GM19328 (cell line): ENCODE measurements at regions not wholly inside any gene's neighbourhood (a gene's known extent, or its start where the extent isn't known, plus 50 kb on each side); places are given as distances from the start of the nearest gene placed in this dataset.
"Not testable (repeated sequence)": the region's sequence is repeated elsewhere in the genome, so short reads cannot be mapped to it uniquely, and the experiment has no call there.

ENCODE experiments used
- ATAC-seq: cut with Tn5 transposase; IDR thresholded peaks from one replicate; pipeline ENCODE4 v1.9.1; 2021; ENCODE audit warnings: mild to moderate bottlenecking, moderate library complexity; ENCODE audit not compliant: unreplicated experiment

DNA sequence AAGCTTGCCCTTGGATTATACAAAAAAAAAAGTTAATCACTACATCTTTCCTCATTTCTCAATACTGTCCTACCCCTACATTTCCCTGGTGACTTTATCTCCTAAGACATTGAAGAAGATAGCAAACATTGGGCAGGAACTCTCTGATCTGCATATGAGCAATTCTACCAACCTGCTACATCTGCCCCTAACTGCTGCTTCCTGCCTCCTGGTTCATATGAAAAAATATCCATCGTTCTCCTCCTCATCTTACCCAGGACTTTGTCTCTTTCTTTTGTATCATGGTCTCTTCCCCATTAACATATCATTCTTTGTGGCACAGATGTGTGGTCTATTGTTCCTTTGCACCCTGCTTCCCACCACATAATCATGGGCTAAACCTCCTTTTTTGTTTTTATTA is 139.7 kb upstream of the PCGF5 start:
- ATAC-seq = no peak

GRCh38 chr10:91082447-91082846 is 138.0 kb upstream of the PCGF5 start:
- no peak for ATAC-seq

DNA sequence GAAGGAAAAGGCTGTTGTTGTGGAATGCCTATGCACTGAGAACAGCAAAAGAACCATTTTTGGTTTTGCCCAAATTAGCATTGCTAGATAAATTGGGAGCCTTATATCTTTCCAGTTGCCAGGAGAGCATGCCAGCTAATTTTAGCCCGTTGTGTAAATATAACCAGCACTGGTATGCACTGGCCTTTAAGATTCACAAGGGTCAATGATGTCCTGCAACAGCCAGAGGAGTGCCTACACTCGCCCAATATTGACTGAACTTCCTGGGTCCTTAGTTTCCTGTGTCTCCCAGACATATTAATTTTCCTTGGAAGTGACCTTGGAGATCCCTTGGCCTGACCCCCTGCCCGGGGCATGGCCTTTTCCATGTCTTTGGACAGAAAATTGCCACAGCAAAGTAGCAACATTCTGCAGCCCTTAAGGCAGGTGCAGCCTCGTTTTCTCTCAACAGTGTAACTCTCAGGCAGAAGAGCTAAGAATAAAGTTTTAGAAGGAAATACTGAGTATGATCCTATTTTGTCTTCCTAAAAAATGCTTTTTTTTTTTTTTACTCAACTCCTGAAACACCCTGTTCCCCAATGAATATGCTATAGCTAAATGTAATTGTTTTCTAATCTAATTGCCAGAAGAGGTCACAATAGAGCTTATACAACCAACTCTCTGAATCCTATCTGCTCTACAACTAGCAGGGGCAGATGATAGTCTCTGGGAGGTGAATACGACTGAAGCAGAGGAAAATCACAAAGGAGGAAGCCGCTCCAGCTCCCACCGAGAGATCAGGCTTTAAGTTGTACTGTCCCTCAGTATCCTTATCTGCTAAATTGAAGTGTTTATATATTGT is 131.9 kb upstream of the PCGF5 start:
- no peak for ATAC-seq

GRCh38 chr10:91090761-91091529 is 129.5 kb upstream of the PCGF5 start:
- no peak for ATAC-seq

- no peak for ATAC-seq
Observed at GRCh38 chr10:91091780-91092179, 128.7 kb upstream of the PCGF5 start.

DNA sequence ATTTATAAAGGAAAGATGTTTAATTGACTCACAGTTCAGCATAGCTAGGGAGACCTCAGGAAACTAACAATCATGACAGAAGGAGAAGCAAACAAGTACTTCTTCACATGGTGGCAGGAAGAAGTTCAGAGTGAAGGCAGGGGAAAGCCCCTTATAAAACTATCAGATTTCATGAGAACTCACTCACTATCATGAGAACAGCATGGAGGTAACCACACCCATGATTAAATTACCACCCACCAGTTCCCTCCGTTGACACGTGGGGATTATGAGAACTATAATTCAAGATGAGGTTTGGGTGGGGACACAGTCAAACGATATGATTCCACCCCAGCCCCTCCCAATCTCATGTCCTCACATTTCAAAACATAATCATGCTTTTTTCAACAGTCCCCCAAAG is 124.2 kb upstream of the PCGF5 start:
- ATAC-seq = no peak

- ATAC-seq = no peak
Observed at GRCh38 chr10:91097313-91097712, 123.2 kb upstream of the PCGF5 start.

DNA sequence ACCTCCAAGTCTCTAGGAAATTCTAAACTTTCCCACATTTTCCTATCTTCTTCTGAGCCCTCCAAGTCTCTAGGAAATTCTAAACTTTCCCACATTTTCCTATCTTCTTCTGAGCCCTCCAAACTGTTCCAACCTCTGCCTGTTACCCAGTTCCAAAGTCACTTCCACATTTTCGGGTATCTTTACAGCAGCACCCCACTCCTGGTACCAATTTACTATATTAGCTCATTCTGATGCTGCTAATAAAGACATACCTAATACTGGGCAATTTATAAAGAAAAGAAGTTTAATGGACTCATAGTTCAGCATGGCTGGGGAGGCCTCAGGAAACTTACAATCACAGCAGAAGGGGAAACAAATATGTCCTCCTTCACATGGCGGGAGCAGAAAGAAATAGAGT is 122.4 kb upstream of the PCGF5 start:
- not testable (repeated sequence) for ATAC-seq

GRCh38 chr10:91103384-91104192 is 116.9 kb upstream of the PCGF5 start:
- ATAC-seq = peak; percentile 71

GRCh38 chr10:91104193-91105041 is 116.0 kb upstream of the PCGF5 start:
- ATAC-seq = peak; percentile 9

DNA sequence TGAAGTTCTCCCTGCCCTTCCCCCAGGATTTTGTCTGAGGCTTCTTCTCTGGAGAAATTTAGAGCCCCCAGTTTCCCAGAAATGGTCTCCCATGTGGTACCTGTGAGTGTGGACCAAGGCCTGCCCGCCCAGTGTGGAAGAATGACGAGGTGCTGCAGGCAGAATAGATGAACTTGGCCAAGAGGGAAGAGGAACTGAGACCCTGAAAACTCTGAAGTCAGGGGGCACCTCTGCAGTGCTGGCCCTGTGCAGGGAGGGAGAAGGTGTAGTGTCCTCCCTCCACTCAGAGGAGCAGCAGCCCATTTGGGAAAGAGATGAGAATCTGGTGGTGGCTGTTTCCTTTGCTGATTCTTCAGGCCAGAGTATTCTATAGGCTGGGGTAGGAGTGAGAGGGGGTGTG is 115.2 kb upstream of the PCGF5 start:
- ATAC-seq = no peak

- no peak for ATAC-seq
Observed at GRCh38 chr10:91108820-91109219, 111.6 kb upstream of the PCGF5 start.

DNA sequence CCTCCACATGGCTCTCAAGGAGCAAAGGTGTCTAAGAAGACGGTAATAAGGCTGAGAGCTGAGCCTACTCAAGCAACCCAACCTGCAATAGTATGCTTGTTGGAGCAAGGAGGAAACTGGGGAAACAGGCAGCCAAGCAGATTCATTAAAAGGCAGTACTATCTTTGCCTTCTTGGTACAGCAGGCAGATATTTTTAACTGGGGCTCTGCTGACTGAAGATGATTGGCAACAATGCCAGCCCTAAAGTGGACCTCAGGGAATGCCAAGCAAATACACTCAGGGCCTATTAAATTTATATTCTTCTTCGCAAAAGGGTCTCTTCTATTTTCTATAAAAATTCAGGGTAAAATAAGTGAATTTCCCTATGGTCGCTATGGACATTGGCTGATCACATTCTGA is 109.4 kb upstream of the PCGF5 start:
- ATAC-seq = no peak

DNA sequence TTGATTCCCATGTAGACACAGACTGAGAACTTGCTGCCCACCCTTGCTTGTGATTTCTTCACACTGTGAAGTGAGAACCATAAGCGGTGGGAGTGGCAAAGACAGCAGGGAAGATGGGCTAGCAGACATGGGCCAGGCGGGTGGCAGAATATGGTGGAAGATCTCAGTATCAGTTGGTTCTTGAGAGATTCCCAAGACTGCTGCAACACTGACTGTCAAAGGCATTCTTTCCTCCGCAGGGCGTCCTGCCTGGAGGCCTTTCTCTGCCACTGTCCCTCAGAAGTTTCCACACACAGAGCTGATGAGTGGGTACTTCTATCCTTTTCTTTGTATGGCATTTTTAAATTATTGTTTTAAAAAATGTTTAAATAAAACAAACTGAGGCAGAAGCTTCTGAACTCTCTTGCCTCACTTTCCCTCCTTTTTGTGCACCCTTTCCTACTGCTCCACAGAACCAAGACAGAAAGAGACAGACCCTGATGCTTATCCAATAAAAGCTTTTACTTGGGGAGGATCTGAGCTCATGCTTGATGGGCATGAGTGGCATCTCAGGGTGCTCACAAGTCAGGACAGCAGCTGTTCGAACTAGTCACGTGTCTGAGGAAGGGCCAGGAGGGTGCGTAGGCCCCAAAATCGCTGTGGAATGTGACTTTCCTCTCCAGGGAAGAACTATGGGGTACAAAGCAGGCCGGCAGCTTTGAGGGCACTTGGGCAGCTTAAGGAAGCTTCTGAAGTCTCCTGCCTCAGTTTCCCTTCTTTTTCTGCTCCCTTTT is 104.7 kb upstream of the PCGF5 start:
- ATAC-seq = no peak

GRCh38 chr10:91117505-91117904 is 103.0 kb upstream of the PCGF5 start:
- ATAC-seq = no peak

DNA sequence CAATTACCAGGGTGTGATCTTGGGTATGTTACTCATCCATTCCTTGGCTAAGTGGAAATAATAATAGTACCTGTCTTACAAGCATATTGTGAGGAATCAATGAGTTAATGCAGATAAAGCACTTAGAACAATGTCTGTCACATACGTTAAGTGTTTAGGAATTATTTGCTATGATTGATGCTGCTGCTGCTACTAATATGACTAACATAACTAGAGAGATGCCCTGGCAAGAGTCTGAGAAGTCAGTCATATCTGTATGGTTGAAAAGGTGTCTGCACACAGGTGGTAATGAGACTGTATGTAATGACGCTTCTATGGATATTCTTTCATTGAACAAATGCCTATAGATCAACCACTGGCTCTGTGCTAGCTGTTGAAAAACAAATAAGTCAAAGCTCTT is 100.1 kb upstream of the PCGF5 start:
- no peak for ATAC-seq

GRCh38 chr10:91123261-91123660 is 97.2 kb upstream of the PCGF5 start:
- ATAC-seq = no peak

DNA sequence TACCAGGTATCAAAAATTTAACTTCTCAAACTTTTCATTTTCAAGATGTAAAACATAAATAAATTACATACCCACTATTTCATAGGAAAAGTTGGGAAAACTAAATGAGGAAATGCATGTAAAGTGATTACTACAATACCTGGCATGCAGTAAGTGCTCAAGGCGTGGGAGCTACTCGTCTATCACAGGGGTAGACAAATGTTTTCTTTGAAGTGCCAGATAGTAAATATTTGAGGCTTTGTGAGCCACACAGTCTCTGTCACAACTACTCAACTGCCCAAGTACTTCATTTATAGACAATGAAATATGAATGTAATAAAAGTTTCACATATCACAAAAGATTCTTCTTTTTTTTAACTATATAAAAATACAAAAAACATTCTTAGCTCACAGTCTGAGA is 96.4 kb upstream of the PCGF5 start:
- ATAC-seq = no peak

GRCh38 chr10:91126471-91126870 is 94.0 kb upstream of the PCGF5 start:
- ATAC-seq = no peak
